Activated T-cell treated with anti-CD3 and anti-CD28 coated beads for 48 hours (primary cell): ENCODE measurements at regions not wholly inside any gene's neighbourhood (a gene's known extent, or its start where the extent isn't known, plus 50 kb on each side); places are given as distances from the start of the nearest gene placed in this dataset.
"Not testable (repeated sequence)": the region's sequence is repeated elsewhere in the genome, so short reads cannot be mapped to it uniquely, and the experiment has no call there.

Experiments used
- DNase-seq: peaks from one replicate; pipeline ENCODE4 v3.0.0-alpha.2; 2020; ENCODE audit warnings: low read depth

DNA sequence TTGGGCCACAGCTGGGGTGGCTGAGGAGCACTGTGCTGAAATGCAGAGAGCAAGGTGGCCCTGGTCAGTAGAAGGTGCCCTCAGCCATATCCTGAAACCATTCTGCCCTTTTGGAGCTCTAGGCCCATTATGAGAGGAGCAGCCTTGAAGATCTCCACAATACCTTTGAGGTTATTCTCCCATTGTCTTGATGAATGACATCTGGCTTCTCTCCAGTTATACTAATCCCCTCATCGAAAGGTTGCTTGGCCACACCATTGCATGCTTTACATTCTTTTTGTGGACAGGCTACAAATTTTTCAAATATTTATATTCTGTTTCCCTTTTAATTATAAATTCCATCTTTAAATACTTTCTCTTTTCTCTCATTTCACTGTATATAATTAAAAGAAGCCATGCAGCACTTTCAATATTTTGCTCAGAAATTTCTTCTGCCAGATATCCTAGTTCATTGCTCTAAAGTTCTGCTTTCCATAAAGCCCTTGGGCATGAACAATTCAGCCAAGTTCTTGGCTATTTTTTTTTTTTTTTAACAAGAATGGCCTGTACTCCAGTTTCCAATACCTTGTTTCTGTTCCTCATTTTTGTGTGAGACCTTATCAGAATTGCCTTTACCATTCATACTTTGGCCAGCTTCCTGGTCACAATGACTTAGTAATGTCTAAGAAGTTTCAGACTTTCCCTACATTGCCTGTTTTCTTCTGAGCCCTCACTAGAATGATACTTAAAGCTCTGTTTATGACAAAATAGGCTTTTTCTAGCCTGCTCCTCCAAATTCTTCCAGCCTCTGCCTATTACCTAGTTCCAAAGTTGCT lies 138.9 kb upstream of the SGO1 start:
- DNase-seq = no peak

DNA sequence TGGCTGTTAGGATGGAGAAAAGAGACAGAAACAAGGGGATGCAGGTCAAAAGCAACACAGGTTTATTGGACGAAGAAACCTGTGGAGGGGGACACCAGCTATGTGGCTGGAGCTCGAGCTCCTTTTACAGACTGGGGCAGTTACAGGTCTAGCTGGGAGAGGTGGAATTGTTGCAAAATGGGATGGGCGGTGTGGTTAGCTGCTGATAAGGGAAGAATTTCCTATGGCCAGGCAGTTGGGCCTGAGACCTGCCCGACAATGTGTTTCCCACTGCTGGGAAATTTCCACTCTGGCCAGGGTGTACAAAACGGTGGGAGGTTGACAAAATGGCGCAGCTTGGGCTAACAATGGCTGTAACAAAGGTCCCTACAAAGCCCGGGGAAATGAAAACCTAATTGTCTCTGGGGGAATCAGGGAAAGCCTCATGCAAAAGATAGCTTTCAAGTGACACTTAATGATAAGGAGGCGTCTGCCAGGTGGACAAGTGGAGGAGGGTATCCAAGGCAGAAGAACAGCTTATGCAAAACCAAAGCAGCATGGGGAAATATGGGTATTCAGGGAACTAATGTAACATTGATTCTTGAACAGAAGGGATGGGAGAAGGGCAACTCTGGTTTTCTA lies 137.4 kb upstream of the SGO1 start:
- DNase-seq = no peak

GRCh38 chr3:20322085-20322484 lies 136.1 kb upstream of the SGO1 start:
- DNase-seq = no peak

DNA sequence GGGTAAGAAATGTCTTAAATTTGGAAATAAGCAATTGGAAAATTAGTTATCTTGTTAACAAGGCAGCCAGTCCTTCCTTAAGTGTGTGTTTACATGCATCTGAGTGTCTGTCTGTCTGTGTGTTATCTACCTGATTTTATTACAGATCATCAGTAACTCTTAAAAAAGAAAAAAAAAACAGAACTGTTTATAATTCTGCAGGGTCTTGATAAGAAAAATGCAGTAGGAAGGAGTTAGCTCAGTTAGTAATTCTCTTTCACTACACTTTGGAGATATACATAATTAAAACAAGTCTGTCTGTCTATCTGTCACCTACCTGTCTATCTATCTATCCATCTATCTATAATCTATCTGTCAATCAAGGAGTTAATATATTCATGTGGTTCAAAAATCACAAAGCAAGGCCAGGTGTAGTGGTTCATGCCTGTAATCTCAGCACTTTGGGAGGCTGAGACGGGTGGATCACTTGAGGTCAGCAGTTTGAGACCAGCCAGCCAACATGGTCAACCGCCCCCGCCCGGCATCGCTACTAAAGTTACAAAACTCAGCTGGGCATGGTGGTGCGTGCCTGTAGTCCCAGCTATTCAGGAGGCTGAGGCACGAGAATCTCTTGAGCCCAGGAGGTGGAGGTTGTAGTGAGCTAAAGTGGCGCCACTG lies 135.5 kb upstream of the SGO1 start:
- DNase-seq = no peak

- DNase-seq = no peak
Measured at GRCh38 chr3:20320489-20320888, 134.5 kb upstream of the SGO1 start.

- no peak for DNase-seq
Measured at GRCh38 chr3:20319551-20319950, 133.5 kb upstream of the SGO1 start.

DNA sequence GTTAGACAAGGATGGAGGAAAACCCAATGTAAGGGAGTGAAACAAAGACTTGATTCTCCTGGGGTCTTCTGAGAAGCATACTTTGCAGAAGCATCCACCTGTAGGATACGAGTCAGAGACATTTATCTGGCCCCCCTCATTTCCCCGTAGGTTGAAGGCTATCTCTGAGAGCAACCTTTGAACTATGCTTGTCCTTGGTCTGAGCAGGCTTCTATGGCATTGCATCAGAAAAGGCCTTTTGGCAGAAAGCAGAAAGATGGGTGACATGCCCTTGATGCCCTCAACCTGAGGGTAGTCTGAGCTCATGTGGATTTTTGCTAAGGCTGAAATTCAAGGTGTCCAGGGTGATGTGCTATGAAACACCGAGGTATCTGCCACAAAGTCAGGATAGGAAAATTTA lies 131.6 kb upstream of the SGO1 start:
- no peak for DNase-seq

DNA sequence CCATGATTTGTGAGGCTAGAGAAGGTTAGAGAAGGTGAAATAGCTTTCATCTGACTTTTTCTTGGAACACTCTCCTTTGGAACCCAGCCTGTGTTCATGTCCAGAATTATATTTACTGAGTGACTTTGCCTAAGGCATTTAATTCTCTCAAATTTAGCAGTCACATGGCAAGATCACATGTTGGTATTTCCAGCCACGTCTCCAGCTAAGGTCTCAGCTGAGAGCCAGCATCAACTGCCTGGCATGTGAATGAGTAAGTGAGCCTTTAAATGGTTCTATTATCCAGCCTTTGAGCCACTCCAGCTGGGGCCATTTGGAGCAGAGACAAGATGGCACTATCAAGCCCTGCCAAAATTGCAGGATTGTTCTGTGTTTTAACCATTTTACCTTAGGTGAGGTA lies 130.2 kb upstream of the SGO1 start:
- DNase-seq = no peak

GRCh38 chr3:20310629-20311028 lies 124.6 kb upstream of the SGO1 start:
- no peak for DNase-seq

DNA sequence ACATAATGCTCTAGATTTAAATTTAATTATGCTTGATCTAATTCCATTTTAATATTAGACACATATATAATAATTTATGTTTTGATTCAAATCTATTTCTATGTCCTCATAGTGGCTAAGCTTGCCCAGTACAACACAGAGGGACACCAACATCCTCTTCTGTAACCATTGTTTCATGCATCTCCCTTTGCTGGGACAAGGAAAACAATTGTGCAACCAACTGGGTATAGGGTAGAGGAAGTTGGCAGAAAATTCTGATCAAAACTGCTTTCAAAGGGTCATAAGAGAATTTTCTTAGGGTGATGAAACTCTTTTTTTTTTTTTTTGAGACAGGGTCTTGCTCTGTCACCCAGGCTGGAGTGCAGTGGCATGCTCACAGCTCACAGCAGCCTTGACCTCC lies 121.4 kb upstream of the SGO1 start:
- no peak for DNase-seq

DNA sequence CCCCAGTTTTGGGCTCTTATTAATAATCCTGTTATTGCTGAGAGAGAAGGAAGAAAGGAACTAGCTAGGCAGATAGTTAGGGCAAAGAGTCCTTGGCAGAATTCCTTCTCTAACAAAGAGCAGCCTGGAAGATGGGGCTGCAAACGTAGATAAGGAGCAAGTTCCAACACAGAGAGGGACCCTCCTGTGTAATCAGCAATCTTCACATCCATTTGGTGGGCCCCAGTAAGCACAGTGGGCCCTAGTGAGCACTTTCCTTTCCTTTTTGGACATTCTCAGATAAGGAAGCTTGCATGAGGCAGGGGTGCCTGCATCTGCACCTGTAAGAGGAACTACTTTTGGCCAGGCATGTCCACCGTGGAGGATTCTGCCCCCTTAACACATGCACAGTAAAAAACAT lies 119.6 kb upstream of the SGO1 start:
- DNase-seq = no peak

DNA sequence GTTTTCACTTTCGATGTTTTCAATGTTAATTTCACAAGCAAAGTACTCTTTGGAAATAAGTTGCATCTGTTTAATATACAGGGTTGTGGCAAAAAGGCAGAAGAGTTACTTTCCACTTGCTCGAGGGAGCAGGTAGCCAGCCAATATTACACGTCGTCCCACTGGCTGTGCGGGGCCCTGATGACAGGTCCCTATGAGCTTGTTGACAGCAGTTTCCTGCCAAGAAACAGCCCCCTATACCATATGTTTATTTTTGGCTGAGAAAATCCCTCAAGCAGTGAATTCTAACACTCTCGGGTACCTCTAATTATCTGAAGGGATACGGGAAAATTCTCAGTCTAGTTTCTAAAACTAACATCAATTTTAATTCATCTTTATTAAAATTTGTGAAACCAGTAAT lies 116.8 kb upstream of the SGO1 start:
- no peak for DNase-seq

DNA sequence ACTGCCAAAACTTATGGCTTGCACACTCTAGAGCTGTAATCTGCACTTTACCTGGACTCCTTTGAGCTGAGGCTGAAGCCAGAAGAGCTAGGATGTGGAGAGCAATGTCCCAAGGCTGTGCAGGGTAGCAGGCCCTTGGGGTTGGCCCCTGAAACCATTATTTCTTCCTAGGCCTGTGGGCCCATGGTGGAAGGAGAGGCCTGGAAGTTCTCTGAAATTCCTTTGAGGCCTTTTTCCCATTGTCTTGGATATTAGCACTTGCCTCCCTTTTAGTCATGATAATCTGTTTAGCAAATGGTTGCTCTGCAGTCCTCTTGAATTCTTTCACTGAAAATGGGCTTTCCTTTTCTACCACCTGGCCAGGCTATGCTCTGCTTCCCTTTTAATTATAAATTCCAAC lies 102.0 kb upstream of the SGO1 start:
- DNase-seq = no peak

DNA sequence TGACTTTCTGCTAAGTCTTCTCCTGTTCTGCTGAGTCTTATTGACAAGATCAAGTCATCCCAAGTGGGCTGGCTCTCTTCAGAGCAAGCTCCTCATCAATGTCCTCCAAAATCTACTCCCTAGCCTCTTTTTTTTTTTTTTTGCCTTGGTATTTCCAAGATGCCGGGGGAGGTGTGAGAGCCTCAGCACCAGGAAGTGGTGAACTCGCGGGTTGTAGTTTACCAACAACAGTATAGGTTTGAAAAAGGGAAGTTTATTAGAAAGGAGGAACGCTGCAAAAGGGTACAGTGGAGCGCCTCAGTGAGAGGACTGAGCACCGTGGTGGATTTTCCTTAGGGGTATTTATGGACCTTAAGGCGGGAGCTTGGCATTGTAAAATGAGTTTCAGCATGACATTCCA lies 94.3 kb upstream of the SGO1 start:
- no peak for DNase-seq

DNA sequence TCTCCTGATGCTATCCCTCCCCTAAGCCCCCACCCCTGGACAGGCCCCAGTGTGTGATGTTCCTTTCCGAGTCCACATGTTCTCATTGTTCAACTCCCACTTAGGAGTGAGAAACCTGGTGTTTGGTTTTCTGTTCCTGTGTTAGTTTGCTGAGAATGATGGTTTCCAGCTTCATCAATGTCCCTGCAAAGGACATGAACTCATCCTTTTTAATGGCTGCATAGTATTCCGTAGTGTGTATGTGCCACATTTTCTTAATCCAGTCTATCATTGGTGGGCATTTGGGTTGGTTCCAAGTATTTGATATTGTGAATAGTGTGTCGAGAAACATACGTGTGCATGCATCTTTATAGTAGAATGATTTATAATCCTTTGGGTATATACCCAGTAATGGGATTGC lies 80.0 kb upstream of the SGO1 start:
- not testable (repeated sequence) for DNase-seq

DNA sequence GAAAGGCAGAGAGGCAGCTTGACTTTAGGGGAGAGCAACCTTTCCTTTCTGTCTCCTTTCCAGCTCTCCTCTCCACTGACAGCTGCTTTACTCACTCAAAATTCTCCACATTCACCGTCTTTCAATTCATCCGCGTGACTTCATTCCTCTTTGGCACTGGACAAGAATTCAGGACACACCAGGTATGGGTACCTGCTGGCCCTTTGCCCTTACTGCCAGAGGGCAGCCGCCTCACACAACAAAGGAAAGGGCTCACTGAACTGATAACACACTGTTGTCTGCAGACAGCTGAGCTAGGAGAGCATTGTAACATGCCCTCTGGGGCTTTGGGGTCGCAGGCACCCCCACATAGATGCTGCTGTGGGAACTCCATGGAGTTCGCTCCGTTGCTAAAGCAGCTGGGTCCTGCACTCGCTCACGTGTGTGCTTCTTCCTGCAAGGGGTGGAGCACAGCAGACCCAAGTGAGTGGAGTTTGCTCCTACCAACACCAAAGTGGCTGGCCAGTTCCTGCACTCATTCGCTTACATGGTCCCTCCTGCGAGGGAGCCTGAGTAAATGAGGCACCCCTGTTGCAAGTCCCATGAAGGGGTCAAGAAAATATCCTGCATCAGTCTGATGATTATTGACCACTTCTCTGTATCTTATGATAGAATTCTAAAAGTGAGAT lies 79.0 kb upstream of the SGO1 start:
- DNase-seq = no peak

DNA sequence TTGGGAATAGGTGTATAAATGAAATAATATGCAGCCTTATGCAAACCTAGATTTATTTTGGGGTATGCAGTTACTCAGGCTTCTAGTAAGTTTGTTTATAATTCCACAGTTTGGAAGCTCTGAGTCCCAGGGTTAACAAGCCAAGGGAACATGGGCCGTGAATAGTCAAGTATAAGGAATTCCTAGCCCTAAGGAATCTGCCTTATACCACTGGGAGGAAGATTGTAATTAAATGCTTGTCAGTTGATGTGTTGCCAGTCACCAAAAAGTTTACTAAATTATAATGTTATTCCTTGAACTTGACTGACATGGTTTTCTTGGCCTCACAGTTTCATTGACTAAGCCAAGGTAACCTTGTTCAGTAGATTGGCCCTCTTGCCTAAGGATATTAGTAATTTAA lies 72.4 kb upstream of the SGO1 start:
- no peak for DNase-seq

DNA sequence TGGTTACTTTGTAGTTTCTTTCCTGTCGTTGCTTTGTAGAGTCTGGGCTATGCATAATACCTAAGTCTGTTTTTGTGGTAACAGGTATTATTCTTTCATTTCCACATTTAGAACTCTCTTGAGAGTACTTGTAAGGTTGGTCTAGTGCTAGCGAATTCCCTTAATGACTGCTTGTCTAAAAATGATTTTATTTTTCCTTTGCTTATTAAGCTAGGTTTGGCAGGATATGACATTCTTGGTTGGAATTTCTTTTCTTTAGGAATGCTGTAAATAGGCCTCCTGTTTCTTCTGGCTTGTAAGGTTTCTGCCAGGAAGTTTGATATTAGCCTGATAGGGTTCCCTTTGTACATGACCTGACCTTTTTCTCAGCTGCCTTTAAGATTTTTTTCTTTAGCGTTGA lies 70.1 kb upstream of the SGO1 start:
- no peak for DNase-seq

DNA sequence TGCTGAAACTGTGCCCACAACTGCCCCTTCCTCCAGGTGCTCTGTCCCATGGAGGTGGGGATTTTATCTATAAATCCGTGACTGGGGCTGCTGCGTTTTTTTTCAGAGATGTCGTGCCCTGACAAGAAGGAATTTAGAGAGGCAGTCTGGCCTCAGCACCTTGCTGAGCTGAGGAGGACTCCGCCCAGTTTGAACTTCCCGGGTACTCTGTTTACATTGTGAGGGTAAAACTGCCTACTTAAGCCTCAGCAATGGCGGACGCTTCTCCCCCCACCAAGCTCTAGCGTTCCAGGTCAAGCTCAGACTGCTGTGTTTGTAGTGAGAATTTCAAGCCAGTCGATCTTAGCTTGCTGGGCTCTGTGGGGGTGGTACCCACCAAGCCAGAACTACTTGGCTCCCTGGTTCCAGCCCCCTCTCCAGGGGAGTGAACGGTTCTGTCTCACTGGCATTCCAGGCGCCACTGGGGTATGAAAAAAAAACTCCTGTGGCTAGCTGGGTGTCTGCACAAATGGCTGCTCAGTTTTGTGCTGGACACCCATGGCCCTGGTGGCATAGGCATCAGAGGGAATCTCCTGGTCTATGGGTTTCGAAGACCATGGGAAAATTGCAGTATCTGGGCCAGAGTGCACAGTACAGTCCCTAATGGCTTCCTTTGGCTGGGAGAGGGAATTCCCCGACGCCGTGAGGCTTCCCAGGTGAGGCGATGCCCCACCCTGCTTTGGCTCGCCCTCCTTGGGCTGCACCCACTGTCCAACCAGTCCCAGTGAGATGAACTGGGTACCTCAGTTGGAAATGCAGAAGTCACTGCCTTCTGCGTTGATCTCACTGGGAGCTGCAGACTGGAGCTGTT lies 68.5 kb upstream of the SGO1 start:
- DNase-seq = no peak

- DNase-seq = no peak
Measured at GRCh38 chr3:20250786-20251185, 64.8 kb upstream of the SGO1 start.

GRCh38 chr3:20250314-20250713 lies 64.3 kb upstream of the SGO1 start:
- DNase-seq = no peak

DNA sequence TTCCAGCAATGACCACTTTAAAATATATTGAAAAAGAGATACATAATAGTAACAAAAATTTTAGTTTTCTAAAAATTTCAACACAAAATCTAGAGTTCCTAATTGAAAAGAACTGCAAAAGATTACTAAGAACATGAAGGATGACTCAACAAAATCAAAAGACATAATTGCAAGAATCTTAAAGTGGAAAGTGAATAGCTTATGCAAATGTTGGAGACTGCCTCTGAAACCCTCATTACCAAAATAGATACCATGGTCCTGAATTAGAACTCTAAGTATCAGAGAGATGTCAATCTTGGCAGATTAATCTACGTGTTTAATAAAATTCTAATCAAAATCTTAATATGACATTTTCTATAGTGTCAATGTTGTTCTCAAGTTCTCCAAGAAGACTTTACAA lies 60.7 kb upstream of the SGO1 start:
- DNase-seq = no peak
